Colonic mucosa (tissue), 4 donors: ENCODE measurements at regions not wholly inside any gene's neighbourhood (a gene's known extent, or its start where the extent isn't known, plus 50 kb on each side); places are given as distances from the start of the nearest gene placed in this dataset.

Source experiments
- DNase-seq: peaks from one replicate; pipeline ENCODE4 v3.0.0-alpha.2; 2020
- H3K27ac ChIP-seq: fragments of 200-600 bp; one replicate; pipeline ENCODE4 v1.8.0; 2021
- H3K27me3 ChIP-seq: fragments of 200-600 bp; one replicate; pipeline ENCODE4 v1.8.0; 2021
- H3K36me3 ChIP-seq: fragments of 200-600 bp; one replicate; pipeline ENCODE4 v1.8.0; 2021
- H3K4me1 ChIP-seq: fragments of 200-600 bp; one replicate; pipeline ENCODE4 v1.8.0; 2021; ENCODE audit warnings: mild to moderate bottlenecking
- H3K4me3 ChIP-seq: fragments of 200-600 bp; one replicate; pipeline ENCODE4 v1.8.0; 2021
- H3K9ac ChIP-seq, 2 donors: one replicate each; pipeline ENCODE4 v1.7.0; 2013; ENCODE audit warnings: control low read depth in 2 of 2, low read depth in 2 of 2, low read length in 2 of 2
- H3K9me3 ChIP-seq: fragments of 200-600 bp; one replicate; pipeline ENCODE4 v1.8.0; 2021
- CTCF ChIP-seq: fragments of 200-600 bp; IDR thresholded peaks from one replicate; pipeline ENCODE4 v1.8.0; 2022; ENCODE audit warnings: antibody characterized with exemption, mild to moderate bottlenecking
- intact Hi-C: fragments of 100-400 bp; cut with DNase I; formaldehyde crosslinking; loops from one replicate; pipeline ENCODE4 v1.14.1; 2022
- donor health status: healthy.
- donor health status: DM: no; HTN: no; CAD: no.
- donor health status: DM: no; HTN: no; CAD: no.

- no peak for DNase-seq
- H3K27ac ChIP-seq = no peak overlapping the region
- intact Hi-C loops = no loop called here
- H3K36me3 ChIP-seq = no peaks in the 10 kb centered on the region
- H3K4me3 ChIP-seq = no peak overlapping the region
- H3K4me1 ChIP-seq = no peaks in the 10 kb centered on the region
- no peaks in the 10 kb centered on the region for H3K27me3 ChIP-seq
- no peak for TF ChIP-seq CTCF
- no peak overlapping the region for H3K9ac ChIP-seq
- H3K9me3 ChIP-seq = no peaks in the 10 kb centered on the region
These were observed 986.6 kb downstream of the ZPLD1 start for GRCh38 chr3:103421460-103421859.

- H3K27ac ChIP-seq = no peak overlapping the region
- DNase-seq = no peak
- no peaks in the 10 kb centered on the region for H3K27me3 ChIP-seq
- TF ChIP-seq CTCF = no peak
- H3K36me3 ChIP-seq = no peaks in the 10 kb centered on the region
- H3K9ac ChIP-seq = no peak overlapping the region
- intact Hi-C loops = no loop called here
- no peaks in the 10 kb centered on the region for H3K4me1 ChIP-seq
- no peaks in the 10 kb centered on the region for H3K9me3 ChIP-seq
- H3K4me3 ChIP-seq = no peak overlapping the region
These were observed 1003.1 kb downstream of the ZPLD1 start for GRCh38 chr3:103437883-103438282.

- no peak for TF ChIP-seq CTCF
- Histone ChIP-seq H3K9ac (no peak overlapping the region), H3K4me3 (no peak overlapping the region), H3K27me3 (no peaks in the 10 kb centered on the region), H3K36me3 (no peaks in the 10 kb centered on the region), H3K9me3 (no peaks in the 10 kb centered on the region), H3K4me1 (no peaks in the 10 kb centered on the region), H3K27ac (no peak overlapping the region)
- no peak for DNase-seq
- intact Hi-C loops = no loop called here
These were observed 1005.9 kb downstream of the ZPLD1 start for GRCh38 chr3:103440539-103441203.

GRCh38 chr3:103446953-103447629 lies 1012.3 kb downstream of the ZPLD1 start:
- Histone ChIP-seq H3K9ac (no peak overlapping the region), H3K27ac (no peak overlapping the region), H3K36me3 (no peaks in the 10 kb centered on the region), H3K4me1 (no peaks in the 10 kb centered on the region), H3K4me3 (no peak overlapping the region), H3K27me3 (no peaks in the 10 kb centered on the region), H3K9me3 (no peaks in the 10 kb centered on the region)
- no peak for TF ChIP-seq CTCF
- intact Hi-C loops = no loop called here
- DNase-seq = no peak

- H3K36me3 ChIP-seq = no peaks in the 10 kb centered on the region
- TF ChIP-seq CTCF = no peak
- intact Hi-C loops = no loop called here
- no peaks in the 10 kb centered on the region for H3K27me3 ChIP-seq
- H3K4me3 ChIP-seq = no peak overlapping the region
- no peak overlapping the region for H3K9ac ChIP-seq
- H3K4me1 ChIP-seq = no peaks in the 10 kb centered on the region
- no peak for DNase-seq
- H3K27ac ChIP-seq = no peak overlapping the region
- H3K9me3 ChIP-seq = no peaks in the 10 kb centered on the region
These were observed 1018.3 kb downstream of the ZPLD1 start for GRCh38 chr3:103453152-103453551.
